IMR-90 (cell line): ENCODE measurements at regions not wholly inside any gene's neighbourhood (a gene's known extent, or its start where the extent isn't known, plus 50 kb on each side); places are given as distances from the start of the nearest gene placed in this dataset.

Experiments used
- ATAC-seq: fragments of 200-7000 bp; cut with Tn5 transposase; 2 replicates; pipeline ENCODE4 v1.9.1; 2020; ENCODE audit warnings: low read depth, mild to moderate bottlenecking, moderate library complexity
- BruUV-seq: library from RNA; stranded (reverse); fragments of 400-500 nt; replicated peaks from 2 replicates; lab custom pipeline; 2021; lab: Mats Ljungman, UMichigan
- CTCF ChIA-PET: fragments of 300-600 bp; formaldehyde crosslinking; extraction: SDS; loops from one replicate; lab custom pipeline; 2021; ENCODE audit warnings: antibody characterized with exemption; lab: Yijun Ruan, JAX
- POLR2A ChIA-PET: fragments of 300-600 bp; sonication (Branson Sonifier 250); formaldehyde crosslinking; loops from one replicate; lab custom pipeline; 2022; ENCODE audit warnings: antibody characterized with exemption; ENCODE audit not compliant: unreplicated experiment; lab: Charles Lee
- DNase-seq: peaks from one replicate; pipeline ENCODE4 v3.0.0; 2013
- H2AFZ ChIP-seq: replicated peaks from 2 replicates; pipeline ENCODE3; 2013; ENCODE audit warnings: low read length, mild to moderate bottlenecking; ENCODE audit not compliant: poor library complexity
- H2AK5ac ChIP-seq: 2 replicates; pipeline ENCODE4 v1.6.1; 2013; ENCODE audit warnings: low read depth, low read length, inconsistent platforms
- H2AK9ac ChIP-seq: replicated peaks from 2 replicates; pipeline ENCODE3; 2013; ENCODE audit warnings: mild to moderate bottlenecking, low read depth, low read length, moderate library complexity; ENCODE audit not compliant: poor library complexity
- H2BK120ac ChIP-seq: 2 replicates; pipeline ENCODE4 v1.6.1; 2013; ENCODE audit warnings: low read depth, low read length, inconsistent platforms
- H2BK15ac ChIP-seq: 3 replicates; pipeline ENCODE4 v1.6.1; 2013; ENCODE audit warnings: low read depth, low read length, inconsistent platforms
- H2BK20ac ChIP-seq: 2 replicates; pipeline ENCODE4 v1.6.1; 2013; ENCODE audit warnings: low read depth, mild to moderate bottlenecking, inconsistent platforms, low read length, moderate library complexity
- H2BK5ac ChIP-seq: 2 replicates; pipeline ENCODE4 v1.6.1; 2013; ENCODE audit warnings: mild to moderate bottlenecking, low read depth, low read length, inconsistent platforms; ENCODE audit not compliant: poor library complexity, severe bottlenecking
- H3K14ac ChIP-seq: replicated peaks from 2 replicates; pipeline ENCODE4 v1.6.1; 2013; ENCODE audit warnings: low read depth, low read length, inconsistent platforms
- H3K18ac ChIP-seq: 2 replicates; pipeline ENCODE4 v1.6.1; 2013; ENCODE audit warnings: low read depth, low read length, control low read depth
- H3K23ac ChIP-seq: 2 replicates; pipeline ENCODE4 v1.6.1; 2013; ENCODE audit warnings: low read depth, low read length, inconsistent platforms
- H3K27ac ChIP-seq: 2 replicates; pipeline ENCODE4 v1.5.1; 2013; ENCODE audit warnings: mild to moderate bottlenecking, control low read depth, low read length; ENCODE audit not compliant: insufficient read depth
- H3K27me3 ChIP-seq: 2 replicates; pipeline ENCODE4 v1.6.1; 2013; ENCODE audit warnings: low read length; ENCODE audit not compliant: control insufficient read depth, insufficient read depth
- H3K36me3 ChIP-seq: 2 replicates; pipeline ENCODE4 v1.6.1; 2013; ENCODE audit warnings: low read length, mixed read lengths; ENCODE audit not compliant: control insufficient read depth, insufficient read depth
- H3K4ac ChIP-seq: 2 replicates; pipeline ENCODE4 v1.6.1; 2013; ENCODE audit warnings: low read depth, low read length, inconsistent platforms
- H3K4me1 ChIP-seq: 2 replicates; pipeline ENCODE4 v1.6.1; 2013; ENCODE audit warnings: low read length, mixed read lengths; ENCODE audit not compliant: control insufficient read depth, insufficient read depth
- H3K4me2 ChIP-seq: 2 replicates; pipeline ENCODE4 v1.6.1; 2013; ENCODE audit warnings: low read depth, mild to moderate bottlenecking, control low read depth, low read length, moderate library complexity
- H3K4me3 ChIP-seq: 2 replicates; pipeline ENCODE4 v1.5.1; 2013; ENCODE audit warnings: low read depth, mild to moderate bottlenecking, control low read depth, low read length, moderate library complexity; ENCODE audit not compliant: insufficient read depth
- H3K56ac ChIP-seq: 2 replicates; pipeline ENCODE4 v1.6.1; 2013; ENCODE audit warnings: low read length, inconsistent platforms; ENCODE audit not compliant: insufficient read depth; ENCODE audit errors: extremely low read depth
- H3K79me1 ChIP-seq, 2 experiments: 2 replicates each; pipeline ENCODE4 v1.6.1; 2013; ENCODE audit warnings: low read length in 2 of 2, inconsistent platforms in 1 of 2, low read depth in 1 of 2
- H3K9ac ChIP-seq: 2 replicates; pipeline ENCODE4 v1.6.1; 2013; ENCODE audit warnings: low read depth, low read length, control low read depth
- H3K9me1 ChIP-seq: 2 replicates; pipeline ENCODE4 v1.6.1; 2013; ENCODE audit warnings: low read length, inconsistent platforms; ENCODE audit not compliant: insufficient read depth
- H3K9me3 ChIP-seq: 2 replicates; pipeline ENCODE4 v1.6.1; 2013; ENCODE audit warnings: low read length; ENCODE audit not compliant: control insufficient read depth, insufficient read depth
- H4K20me1 ChIP-seq: 2 replicates; pipeline ENCODE4 v1.6.1; 2013; ENCODE audit warnings: low read length, inconsistent platforms; ENCODE audit not compliant: insufficient read depth
- H4K5ac ChIP-seq: 2 replicates; pipeline ENCODE4 v1.6.1; 2013; ENCODE audit warnings: mild to moderate bottlenecking, low read depth, low read length, control low read depth
- H4K8ac ChIP-seq, 2 experiments: 2 replicates each; pipeline ENCODE4 v1.6.1; 2013; ENCODE audit warnings: low read depth in 2 of 2, low read length in 2 of 2, control low read depth in 1 of 2, inconsistent platforms in 1 of 2
- H4K91ac ChIP-seq: 2 replicates; pipeline ENCODE4 v1.6.1; 2013; ENCODE audit warnings: low read depth, low read length, inconsistent platforms; ENCODE audit not compliant: insufficient read depth
- BHLHE40 ChIP-seq: fragments of 150-350 bp; IDR thresholded peaks from 2 replicates; pipeline ENCODE4 v1.6.1; 2016; ENCODE audit warnings: mild to moderate bottlenecking, low read depth, low read length
- CEBPB ChIP-seq: IDR thresholded peaks from 2 replicates; pipeline ENCODE4 v1.6.1; 2012; ENCODE audit warnings: low read depth, low read length, improper control_type of control experiment
- CHD1 ChIP-seq: IDR thresholded peaks from 2 replicates; pipeline ENCODE4 v1.6.1; 2012; ENCODE audit warnings: low read depth, low read length, improper control_type of control experiment
- FOS ChIP-seq: fragments of 150-350 bp; IDR thresholded peaks from 2 replicates; pipeline ENCODE4 v1.6.1; 2016; ENCODE audit warnings: low read depth, low read length
- MAFK ChIP-seq: IDR thresholded peaks from 2 replicates; pipeline ENCODE4 v1.6.1; 2012; ENCODE audit warnings: low read depth, low read length, improper control_type of control experiment
- MAZ ChIP-seq: IDR thresholded peaks from 2 replicates; pipeline ENCODE4 v1.6.1; 2012; ENCODE audit warnings: low read depth, mild to moderate bottlenecking, low read length, improper control_type of control experiment, moderate library complexity, borderline replicate concordance
- MXI1 ChIP-seq: IDR thresholded peaks from 2 replicates; pipeline ENCODE4 v1.6.1; 2012; ENCODE audit warnings: low read depth, mild to moderate bottlenecking, low read length, moderate library complexity, borderline replicate concordance
- NFE2L2 ChIP-seq: fragments of 150-350 bp; IDR thresholded peaks from 2 replicates; pipeline ENCODE4 v1.6.1; 2016; ENCODE audit warnings: low read depth, mild to moderate bottlenecking, low read length
- POLR2A ChIP-seq: IDR thresholded peaks from 2 replicates; pipeline ENCODE4 v1.6.1; 2012; ENCODE audit warnings: mild to moderate bottlenecking, low read depth, low read length
- RAD21 ChIP-seq: IDR thresholded peaks from 2 replicates; pipeline ENCODE4 v1.6.1; 2012; ENCODE audit warnings: low read length, improper control_type of control experiment
- RCOR1 ChIP-seq: IDR thresholded peaks from 2 replicates; pipeline ENCODE4 v1.6.1; 2012; ENCODE audit warnings: mild to moderate bottlenecking, low read length, improper control_type of control experiment; ENCODE audit not compliant: insufficient replicate concordance
- RFX5 ChIP-seq: IDR thresholded peaks from 2 replicates; pipeline ENCODE4 v1.8.0; 2012; ENCODE audit warnings: low read depth, mild to moderate bottlenecking, low read length, moderate library complexity
- SMC3 ChIP-seq: fragments of 150-350 bp; IDR thresholded peaks from 2 replicates; pipeline ENCODE4 v1.6.1; 2016; ENCODE audit warnings: low read depth, mild to moderate bottlenecking, antibody characterized with exemption, low read length, moderate library complexity
- WGBS, 2 experiments: methylation state at CpG; one replicate each; pipeline versions ENCODE4 v1.1.5 to v1.1.7; 2013; ENCODE audit warnings: missing lambda C conversion rate in 2 of 2; ENCODE audit not compliant: insufficient read length in 1 of 2; ENCODE audit errors: extremely low coverage in 2 of 2; 5-methylcytosine and 5-hydroxymethylcytosine counted together
- dilution Hi-C: fragments of 300-500 bp; cut with HindIII; formaldehyde crosslinking; loops from one replicate; pipeline ENCODE4 v1.14.3; 2018; ENCODE audit warnings: low sequenced_read_pairs; ENCODE audit not compliant: unreplicated experiment
- in situ Hi-C: fragments of 300-500 bp; cut with MboI; formaldehyde crosslinking; loops from 3 replicates; pipeline ENCODE4 v1.14.3; 2019; ENCODE audit warnings: low sequenced_read_pairs, inconsistent platforms, mixed read lengths
- intact Hi-C: fragments of 100-400 bp; cut with micrococcal nuclease; formaldehyde crosslinking; loops from 2 replicates; pipeline ENCODE4 v1.10.0; 2022
- TF ChIP-seq, protein P1 (sequence below): fragments of 150-350 bp; IDR thresholded peaks from 2 replicates; pipeline ENCODE4 v1.6.1; 2016; ENCODE audit warnings: low read depth, mild to moderate bottlenecking, low read length, moderate library complexity, borderline replicate concordance
- TF ChIP-seq, protein P2 (sequence below): conservative IDR thresholded peaks from 2 replicates; pipeline ENCODE4 v1.5.1; 2012; ENCODE audit warnings: mild to moderate bottlenecking, low read depth, low read length, improper control_type of control experiment
- TF ChIP-seq, protein P3 (sequence below): fragments of 150-350 bp; IDR thresholded peaks from 2 replicates; pipeline ENCODE4 v1.6.1; 2017; ENCODE audit warnings: mild to moderate bottlenecking, antibody characterized with exemption, low read length, low read depth

DNA sequence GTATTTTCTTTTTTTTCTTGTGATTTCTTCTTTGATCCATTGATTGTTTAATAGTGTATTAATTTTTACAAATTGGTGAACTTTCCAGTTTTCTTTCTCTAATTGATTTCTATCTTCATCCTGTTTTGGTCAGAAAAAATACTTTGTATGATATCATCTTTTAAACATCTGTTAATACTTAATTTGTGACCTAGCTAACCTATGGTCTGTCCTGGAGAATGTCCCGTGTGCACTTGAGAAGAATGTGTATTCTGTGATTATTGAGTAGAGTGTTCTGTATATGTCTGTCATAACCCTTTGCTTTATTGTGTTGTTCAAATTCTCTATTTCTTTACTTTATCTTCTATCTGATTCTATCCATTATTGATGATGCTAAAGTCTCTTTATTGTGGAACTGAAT lies 65.8 kb upstream of the ZEB1 start:
- no peak overlapping the region for H4K5ac ChIP-seq
- no peak overlapping the region for H3K4me2 ChIP-seq
- no peak overlapping the region for H3K9ac ChIP-seq
- POLR2A ChIA-PET, result no interaction called here
- TF ChIP-seq CHD1, result no peak
- no peak for TF ChIP-seq RFX5
- TF ChIP-seq FOS, result no peak
- TF ChIP-seq MAFK, result no peak
- TF ChIP-seq, protein P1, sequence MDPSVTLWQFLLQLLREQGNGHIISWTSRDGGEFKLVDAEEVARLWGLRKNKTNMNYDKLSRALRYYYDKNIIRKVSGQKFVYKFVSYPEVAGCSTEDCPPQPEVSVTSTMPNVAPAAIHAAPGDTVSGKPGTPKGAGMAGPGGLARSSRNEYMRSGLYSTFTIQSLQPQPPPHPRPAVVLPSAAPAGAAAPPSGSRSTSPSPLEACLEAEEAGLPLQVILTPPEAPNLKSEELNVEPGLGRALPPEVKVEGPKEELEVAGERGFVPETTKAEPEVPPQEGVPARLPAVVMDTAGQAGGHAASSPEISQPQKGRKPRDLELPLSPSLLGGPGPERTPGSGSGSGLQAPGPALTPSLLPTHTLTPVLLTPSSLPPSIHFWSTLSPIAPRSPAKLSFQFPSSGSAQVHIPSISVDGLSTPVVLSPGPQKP, result no peak
- TF ChIP-seq RAD21, result no peak
- TF ChIP-seq MXI1, result no peak
- TF ChIP-seq RCOR1, result no peak
- no peak for TF ChIP-seq NFE2L2
- no peak for TF ChIP-seq SMC3
- TF ChIP-seq POLR2A, result no peak
- TF ChIP-seq MAZ, result no peak
- TF ChIP-seq, protein P2, sequence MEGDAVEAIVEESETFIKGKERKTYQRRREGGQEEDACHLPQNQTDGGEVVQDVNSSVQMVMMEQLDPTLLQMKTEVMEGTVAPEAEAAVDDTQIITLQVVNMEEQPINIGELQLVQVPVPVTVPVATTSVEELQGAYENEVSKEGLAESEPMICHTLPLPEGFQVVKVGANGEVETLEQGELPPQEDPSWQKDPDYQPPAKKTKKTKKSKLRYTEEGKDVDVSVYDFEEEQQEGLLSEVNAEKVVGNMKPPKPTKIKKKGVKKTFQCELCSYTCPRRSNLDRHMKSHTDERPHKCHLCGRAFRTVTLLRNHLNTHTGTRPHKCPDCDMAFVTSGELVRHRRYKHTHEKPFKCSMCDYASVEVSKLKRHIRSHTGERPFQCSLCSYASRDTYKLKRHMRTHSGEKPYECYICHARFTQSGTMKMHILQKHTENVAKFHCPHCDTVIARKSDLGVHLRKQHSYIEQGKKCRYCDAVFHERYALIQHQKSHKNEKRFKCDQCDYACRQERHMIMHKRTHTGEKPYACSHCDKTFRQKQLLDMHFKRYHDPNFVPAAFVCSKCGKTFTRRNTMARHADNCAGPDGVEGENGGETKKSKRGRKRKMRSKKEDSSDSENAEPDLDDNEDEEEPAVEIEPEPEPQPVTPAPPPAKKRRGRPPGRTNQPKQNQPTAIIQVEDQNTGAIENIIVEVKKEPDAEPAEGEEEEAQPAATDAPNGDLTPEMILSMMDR, result no peak
- TF ChIP-seq, protein P3, sequence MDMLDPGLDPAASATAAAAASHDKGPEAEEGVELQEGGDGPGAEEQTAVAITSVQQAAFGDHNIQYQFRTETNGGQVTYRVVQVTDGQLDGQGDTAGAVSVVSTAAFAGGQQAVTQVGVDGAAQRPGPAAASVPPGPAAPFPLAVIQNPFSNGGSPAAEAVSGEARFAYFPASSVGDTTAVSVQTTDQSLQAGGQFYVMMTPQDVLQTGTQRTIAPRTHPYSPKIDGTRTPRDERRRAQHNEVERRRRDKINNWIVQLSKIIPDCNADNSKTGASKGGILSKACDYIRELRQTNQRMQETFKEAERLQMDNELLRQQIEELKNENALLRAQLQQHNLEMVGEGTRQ, result no peak
- TF ChIP-seq BHLHE40, result no peak
- TF ChIP-seq CEBPB, result no peak
- ATAC-seq (no peak), DNase-seq (no peak)
- no peak overlapping the region for H2BK15ac ChIP-seq
- dilution Hi-C loops (no loop called here), intact Hi-C loops (no loop called here), in situ Hi-C loops (no loop called here)
- H3K9me3 ChIP-seq, result no peaks in the 10 kb centered on the region
- no peak overlapping the region for H3K18ac ChIP-seq
- H3K14ac ChIP-seq, result no peak overlapping the region
- no peak overlapping the region for H4K8ac ChIP-seq
- BruUV-seq, result no TSS peak
- H2BK120ac ChIP-seq, result no peak overlapping the region
- H3K4ac ChIP-seq, result no peak overlapping the region; the same call in 1 of the 2 replicates
- no peaks in the 10 kb centered on the region for H3K4me1 ChIP-seq
- no peak overlapping the region for H3K23ac ChIP-seq
- H3K27me3 ChIP-seq, result no peaks in the 10 kb centered on the region
- no CpG with 5 or more reads among the region's 1 CpG for WGBS, 2 experiments
- H3K36me3 ChIP-seq, result no peaks in the 10 kb centered on the region
- H3K56ac ChIP-seq, result no peak overlapping the region
- no peaks in the 10 kb centered on the region for H3K79me1 ChIP-seq
- no peak overlapping the region for H4K91ac ChIP-seq
- H2AK5ac ChIP-seq, result no peak overlapping the region
- CTCF ChIA-PET, result interaction anchor here (0.6 kb wide), 1 partner anchor 216 kb away, joined by 3 read pairs; no protein-coding TSS in a partner anchor
- no peak overlapping the region for H2BK5ac ChIP-seq
- H2AFZ ChIP-seq, result no peak overlapping the region
- H2AK9ac ChIP-seq, result no peak overlapping the region
- no peak overlapping the region for H3K27ac ChIP-seq
- H3K4me3 ChIP-seq, result no peak overlapping the region
- no peaks in the 10 kb centered on the region for H3K9me1 ChIP-seq
- H2BK20ac ChIP-seq, result no peak overlapping the region
- H4K20me1 ChIP-seq, result no peaks in the 10 kb centered on the region
